GM21515 (cell line): ENCODE measurements at regions not wholly inside any gene's neighbourhood (a gene's known extent, or its start where the extent isn't known, plus 50 kb on each side); places are given as distances from the start of the nearest gene placed in this dataset.
"Not testable (repeated sequence)": the region's sequence is repeated elsewhere in the genome, so short reads cannot be mapped to it uniquely, and the experiment has no call there.

Experiments used
- ATAC-seq: cut with Tn5 transposase; IDR thresholded peaks from one replicate; pipeline ENCODE4 v1.9.1; 2021; ENCODE audit not compliant: unreplicated experiment

DNA sequence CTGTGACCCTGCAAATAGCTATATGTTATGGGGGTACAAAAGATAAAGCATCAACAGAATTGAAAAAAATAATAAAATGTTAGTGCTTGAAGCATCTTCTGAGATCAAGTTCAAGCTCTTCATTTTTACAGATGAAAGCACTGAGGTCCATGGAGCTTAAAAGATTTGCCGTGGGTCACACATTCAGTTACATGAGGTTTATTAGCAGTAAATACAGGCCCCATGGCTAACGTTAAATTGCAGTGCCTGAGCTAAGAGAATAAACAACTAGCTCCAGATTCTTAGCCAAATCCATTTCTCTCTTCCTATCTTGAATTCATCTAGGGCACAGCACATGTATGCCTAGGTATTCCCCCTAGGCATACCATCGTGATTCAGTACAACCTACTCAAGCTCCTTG, 2052.7 kb upstream of the C9orf72 start:
- ATAC-seq: no peak

DNA sequence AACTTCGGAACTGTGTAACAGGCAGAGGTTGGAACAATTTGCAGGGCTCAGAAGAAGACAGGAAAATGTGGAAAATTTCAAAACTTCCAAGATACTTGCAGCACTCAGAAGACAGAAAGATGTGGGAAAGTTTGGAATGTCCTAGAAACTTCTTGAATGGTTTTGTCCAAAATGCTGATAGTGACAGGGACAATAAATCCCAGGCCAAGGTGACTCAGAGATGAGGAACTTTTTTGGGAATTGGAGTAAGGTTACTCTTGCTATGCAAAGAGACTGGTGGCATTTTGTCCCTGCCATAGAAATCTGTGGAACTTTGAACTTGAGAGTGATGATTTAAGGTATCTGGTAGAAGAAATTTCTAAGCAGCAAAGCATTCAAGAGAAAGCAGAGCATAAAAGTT, 2055.6 kb upstream of the C9orf72 start:
- not testable (repeated sequence) for ATAC-seq

DNA sequence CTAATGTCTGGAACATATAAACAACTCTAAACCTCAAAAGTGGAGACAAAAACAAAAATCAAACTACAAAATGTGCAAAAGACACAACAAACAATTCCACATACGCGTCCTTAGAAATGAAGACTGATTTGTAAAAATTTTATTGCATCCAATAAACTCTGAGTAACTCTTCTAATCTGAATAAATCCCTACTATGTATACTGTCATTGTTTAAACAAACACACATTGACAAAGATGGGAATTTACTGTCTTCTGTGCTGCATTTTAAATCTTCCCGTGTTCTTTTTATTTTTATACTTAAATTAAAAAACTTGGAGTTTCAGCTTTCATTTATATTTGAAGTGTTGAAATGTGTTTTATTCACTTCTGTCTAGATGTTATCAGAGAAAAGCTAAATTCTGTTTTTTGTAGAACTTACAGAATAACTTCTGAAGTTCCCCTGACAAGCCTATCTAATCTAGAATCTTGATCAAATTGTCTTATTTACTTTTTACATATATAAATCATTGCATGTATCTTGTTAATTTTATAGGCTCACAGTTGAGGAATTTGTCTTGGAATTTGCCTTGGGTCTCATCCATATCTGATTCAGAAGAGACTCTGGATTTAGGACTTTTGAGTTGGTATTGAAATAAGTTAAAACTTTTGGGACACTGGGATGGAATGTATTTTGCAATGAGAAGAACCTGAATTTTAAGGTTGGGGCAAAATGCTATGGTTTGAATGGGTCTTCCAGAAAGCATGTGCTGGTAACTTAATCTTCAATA, 2064.4 kb upstream of the C9orf72 start:
- no peak for ATAC-seq

DNA sequence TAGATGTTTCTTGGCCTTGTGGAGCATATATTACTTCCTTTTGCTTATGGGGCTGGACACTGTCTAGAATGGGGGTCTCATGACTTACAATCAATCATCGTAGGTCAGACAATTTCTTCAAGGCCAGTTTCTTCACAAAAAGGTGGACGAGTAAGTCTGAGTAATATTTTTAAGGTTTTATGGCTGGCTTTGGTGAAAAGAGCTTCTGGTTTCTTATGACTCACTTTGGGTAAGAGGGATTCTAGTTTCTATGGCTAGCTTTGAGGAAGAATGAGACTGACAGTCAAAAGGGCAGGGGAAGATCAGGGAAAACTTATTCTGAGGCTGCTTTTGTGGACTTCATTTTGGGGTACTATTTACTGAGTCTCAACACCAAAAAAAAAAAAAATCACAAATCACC, 2067.2 kb upstream of the C9orf72 start:
- ATAC-seq: no peak

DNA sequence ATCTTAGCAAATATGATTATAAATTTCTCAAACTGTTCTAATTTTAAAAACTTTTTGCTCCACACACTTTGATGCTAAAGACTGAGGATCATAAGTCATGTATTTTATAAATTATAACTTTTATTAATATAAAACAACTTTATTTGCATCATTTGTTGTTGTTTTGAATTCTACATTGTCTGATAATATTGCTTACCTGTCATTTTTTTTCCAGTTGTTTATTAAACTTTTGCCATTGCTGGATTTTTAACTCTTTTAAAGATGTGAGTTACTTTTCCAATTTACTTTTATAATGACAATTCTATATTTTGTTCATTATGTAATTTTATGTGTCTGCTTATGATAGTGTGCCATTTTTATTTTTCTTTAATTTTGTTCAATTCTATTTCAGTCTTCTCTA, 2071.2 kb upstream of the C9orf72 start:
- no peak for ATAC-seq

DNA sequence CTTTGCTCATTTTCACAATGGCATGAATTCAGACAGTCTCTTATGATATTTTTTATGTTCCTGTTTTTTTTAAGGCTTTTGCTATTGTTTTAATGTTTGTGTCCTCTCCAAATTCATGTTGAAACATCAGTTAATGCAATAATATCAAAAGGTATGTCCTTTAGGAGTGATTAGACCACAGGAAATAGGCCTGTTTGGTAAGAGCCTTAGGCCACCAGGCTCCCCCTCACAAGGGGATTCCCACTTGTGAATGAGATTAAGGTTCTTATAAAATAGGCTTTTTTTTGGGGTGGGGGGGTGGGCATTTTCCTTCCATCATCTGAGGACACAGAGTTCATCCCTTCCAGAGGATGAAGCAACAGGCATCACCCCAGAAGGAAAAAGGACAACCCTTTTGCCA, 2074.2 kb upstream of the C9orf72 start:
- no peak for ATAC-seq

DNA sequence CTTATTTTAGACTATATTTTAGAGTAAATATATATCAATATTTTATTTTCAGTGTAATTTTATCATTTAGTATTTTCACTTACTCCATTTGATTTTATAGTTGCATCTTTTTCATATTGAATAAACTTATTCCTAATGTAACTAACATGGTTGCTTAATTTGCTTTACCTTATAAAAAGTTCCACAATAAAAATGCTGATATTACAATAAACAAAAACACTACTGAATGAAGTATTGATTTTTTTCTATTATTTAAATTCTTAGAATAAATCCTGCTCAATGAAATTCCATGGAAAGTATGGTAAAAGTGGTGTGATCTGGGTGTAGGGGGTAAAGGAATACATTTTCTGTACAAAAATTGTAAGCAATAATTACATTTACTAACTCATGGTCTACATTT, 2074.9 kb upstream of the C9orf72 start:
- ATAC-seq: no peak

DNA sequence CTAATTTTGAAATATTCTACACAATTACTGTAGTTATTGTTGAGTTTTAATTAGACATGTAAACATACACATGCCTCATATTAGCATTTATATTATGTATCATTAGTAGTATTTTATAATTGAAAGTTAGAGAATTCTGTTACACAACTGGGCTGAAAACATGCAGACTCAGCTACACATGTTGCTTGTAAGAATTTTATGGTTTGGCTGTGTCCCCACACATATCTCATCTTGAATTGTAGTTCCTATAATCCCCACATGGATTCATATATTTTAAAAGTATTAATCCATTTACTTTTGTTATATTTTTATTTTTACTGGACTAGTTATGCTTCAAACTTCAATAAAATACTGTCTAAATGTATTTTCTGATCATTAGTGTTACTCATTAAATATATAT, 2075.3 kb upstream of the C9orf72 start:
- no peak for ATAC-seq

DNA sequence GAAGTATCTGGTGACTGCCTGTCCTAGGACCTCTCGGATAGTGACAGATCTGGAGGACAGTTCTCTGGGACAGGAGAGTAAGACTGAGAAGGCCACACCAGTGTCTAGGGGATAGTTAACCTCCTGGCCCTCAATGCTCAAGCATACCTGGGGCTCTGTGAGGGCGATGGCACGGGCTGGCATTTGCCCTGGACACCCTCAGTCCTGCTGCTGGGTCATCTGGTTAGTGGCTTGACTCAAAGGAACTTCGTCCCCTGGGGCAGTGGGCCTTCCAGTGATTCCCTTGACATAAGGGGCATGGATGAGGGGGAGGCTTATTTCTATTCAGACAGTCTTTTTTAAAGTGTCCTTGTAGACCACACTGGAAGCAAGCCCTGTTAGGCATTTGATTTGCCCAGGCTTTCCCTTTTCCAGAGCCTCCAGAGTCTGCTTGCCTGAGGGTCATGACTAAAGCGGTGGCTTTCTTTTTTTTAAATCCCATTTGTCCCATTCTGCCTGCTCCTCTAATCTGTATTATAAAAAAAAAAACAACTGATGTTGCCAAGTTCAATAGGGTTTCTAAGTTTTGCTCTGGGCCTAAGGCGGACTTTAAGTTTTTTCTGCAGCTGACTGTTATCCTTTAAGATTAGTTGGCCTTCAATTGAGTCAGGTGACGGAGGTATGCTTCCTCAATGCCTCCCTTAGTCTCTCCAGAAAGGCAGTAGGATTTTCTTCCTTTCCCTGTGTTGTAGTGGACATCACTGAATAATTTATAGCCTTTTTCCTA, 2083.5 kb upstream of the C9orf72 start:
- no peak for ATAC-seq

DNA sequence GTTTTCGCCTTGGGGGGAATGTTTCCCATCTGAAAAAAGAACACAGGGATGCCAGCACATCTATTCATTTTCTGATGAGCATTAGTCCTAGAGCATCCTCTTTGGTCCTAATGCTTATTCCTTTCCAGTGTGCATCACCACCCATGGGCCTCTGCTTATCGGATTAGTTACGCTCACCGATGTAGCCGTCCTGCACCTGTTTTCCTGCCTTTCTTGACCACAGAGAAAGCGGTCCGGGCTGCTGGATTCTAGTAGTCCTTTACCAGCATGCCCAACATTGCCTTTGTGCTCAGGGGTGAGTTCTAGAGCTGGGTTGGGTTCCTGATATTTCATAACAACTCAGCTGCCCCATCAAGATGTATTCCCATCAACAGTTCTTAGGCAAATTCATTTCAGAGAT, 2084.5 kb upstream of the C9orf72 start:
- no peak for ATAC-seq

DNA sequence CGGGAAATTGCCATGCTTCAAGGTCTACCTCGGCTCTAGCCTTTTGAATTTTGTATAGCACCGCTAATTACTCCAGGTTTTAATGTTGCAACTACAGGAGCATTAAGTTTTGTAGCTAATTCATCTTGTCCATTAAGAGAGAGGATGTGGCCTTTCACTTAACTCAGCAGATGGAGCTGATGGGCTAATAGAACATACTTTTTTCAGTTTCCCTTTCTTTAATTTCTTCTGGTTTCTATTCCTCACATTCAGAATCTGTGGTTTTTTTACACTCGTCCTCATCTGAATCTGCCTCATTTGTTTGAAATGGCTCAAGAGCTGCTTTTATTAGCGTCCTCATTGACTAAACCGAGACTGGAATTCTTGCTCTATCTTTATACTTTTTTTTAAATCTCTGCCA, 2085.7 kb upstream of the C9orf72 start:
- ATAC-seq: no peak

DNA sequence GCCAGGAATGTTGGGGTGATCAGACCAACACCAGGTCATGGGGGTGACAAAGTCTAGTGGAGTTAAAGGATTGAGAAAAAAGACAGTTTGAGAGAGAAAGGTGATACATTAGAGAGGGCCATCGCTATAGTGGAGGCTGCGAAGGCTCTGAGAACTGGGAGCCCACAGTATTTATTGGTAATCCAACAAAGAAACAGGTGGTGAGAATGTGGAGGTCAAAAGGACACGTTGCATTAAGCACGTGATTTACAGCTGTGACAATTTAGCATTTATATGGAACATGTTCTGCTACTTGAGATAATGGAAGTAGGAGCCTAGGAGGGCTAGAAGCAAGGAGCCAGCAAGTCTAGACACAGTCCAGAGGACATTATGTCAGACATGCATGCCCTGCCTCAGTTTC, 2086.5 kb upstream of the C9orf72 start:
- no peak for ATAC-seq

DNA sequence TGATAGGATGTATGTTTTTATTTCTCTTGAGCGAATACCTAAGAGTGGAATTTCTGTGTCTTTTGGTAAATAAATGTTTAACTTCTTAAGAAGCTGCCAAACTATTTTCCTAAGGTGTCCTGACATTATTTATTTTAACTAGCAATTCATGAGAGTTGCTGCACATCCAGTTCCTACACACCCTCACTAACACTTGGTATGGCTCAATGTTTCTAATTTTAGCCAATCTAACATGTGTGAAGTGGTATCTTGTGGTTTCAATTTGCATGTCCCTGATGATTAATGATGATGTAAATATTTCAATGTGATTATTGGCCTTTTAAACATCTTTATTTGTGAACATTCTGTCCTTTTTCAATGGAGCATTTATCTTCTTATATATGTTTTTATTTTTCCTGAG, 2095.5 kb upstream of the C9orf72 start:
- no peak for ATAC-seq

DNA sequence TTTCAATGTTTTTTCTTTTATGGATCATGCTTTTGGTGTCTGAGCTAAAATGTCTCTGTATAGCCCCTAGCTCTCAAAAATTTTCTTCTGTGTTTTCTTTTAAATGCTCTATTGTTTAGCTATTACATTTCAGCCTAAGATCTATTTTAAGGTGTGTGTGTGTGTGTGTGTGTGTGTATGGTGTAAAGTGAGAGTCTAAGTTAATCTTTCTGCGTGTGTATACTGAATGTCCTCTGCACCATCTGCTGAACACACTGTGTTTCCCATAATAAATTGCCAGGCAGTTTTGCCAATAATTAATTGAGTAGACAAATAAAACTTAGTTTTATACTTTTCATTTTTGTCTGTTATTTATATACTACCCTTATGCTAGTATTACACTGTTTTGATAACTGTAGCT, 2096.3 kb upstream of the C9orf72 start:
- no peak for ATAC-seq

DNA sequence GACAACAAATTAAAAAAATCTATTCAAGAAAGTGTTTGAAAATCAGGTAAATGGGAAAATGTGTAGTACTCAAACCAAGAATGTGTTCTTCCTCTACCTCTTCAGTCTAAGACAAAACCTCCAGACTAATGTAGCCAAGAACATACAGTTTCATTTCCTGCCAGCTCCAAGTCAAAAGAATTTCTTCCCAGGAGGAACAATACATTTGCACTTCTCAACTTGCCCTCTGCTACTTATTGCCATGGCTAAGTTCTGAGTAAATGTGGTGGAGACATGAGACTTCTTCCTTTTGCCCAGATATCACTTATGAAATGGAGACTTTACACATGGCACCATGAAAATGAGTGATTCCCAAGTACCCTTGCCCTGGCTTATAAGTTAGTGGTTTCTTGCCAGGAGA, 2112.2 kb upstream of the C9orf72 start:
- ATAC-seq: no peak

DNA sequence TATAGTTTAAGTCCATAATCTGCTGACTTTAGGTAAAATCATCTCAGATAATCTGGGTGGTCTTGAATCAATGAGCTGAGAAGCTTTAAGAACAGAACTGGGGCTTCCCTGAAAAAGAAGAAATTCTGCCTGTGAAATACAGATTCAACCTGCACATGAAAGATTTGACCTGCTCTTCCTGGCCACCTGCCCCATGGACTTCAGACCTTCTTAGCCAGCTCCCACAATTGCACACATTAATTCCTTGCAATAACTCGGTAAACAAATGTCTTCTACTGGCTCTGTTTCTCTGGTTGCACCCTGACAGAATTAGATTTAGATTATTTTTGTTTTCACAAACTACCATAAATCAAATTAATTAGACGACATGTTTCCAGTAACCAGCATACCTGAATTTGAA, 2117.9 kb upstream of the C9orf72 start:
- no peak for ATAC-seq

DNA sequence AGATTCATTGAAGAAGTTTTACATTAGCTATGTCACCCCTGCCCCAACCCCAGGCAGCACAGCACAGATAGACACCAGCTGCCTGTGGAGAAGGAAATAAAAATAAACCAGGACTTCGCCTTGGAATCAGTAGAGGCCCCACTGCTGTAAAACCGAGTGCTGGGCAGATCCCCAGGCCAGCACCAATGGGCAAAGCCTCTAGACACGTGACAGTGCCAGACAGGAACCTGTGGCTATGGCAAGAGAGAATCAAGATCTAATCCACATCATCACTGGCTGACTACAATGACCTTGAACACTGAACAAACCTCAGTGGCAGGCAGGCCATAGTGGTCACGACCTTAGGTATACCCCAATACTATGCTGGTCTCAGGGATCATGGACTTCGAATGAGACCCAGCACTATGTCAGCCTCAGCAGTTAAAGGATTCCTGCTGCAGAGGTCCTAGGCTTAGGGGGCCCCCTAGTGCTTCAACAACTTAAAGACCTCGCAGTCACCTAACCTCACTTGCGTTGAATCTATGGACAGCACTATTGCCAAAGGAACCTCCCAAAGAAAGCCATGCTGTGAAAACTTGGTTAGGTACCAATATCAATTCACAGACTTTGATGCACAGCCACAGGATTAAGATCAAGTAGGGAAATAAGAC, 2118.6 kb upstream of the C9orf72 start:
- ATAC-seq: no peak

DNA sequence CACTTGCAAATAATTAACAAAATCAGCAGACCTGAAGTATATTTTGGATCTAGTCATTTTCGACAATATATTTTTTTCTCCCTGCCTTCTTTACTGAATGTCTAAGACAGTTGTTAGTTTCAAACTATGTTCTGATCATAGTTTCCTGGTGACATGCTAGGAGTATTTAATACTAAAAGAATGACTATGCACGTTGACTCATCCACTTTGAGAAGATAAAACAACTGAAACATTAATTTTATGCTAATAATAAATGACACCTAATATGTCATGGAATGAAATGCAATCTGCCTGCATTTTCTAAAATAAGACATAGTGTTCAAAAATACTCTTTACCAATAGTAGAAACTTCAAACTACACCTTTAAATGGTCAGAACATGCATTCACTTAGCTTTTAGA, 2123.7 kb upstream of the C9orf72 start:
- ATAC-seq: no peak

DNA sequence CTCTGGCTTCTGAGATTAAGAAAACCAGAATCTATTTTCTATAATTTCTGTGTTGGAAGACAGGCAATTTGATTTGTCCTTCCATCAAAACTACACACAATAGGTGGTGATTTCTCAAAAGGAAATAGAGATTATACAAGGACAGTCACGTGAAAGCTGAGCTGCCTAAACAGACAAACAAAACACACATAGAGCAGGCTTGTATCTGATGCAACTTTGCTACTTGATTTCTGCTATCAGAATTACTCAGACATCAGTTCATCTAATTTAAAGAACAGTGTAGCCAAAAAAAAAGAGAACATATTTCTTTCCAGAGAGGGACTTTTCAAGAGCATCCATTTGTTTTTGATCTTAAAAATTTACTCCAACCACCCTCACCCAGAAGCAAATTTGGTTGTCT, 2128.3 kb upstream of the C9orf72 start:
- no peak for ATAC-seq

DNA sequence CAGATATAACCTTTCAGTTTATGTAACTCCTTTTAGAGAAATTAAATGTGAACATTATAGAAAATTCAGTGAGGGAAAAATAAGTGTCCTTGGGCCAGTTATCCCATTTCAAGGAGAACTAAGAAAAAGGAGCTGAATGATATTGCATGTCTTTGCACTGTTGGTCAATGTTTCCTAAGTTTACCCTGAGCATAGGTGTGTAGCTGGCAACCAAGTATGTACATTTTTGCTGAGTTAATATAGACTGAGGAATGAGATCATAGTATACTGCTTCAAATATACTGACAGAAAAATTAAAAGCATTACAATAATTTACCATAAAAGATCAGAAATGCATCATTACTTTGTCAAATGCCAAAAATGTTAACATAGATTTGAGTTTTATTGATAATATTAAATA, 2128.7 kb upstream of the C9orf72 start:
- ATAC-seq: no peak

DNA sequence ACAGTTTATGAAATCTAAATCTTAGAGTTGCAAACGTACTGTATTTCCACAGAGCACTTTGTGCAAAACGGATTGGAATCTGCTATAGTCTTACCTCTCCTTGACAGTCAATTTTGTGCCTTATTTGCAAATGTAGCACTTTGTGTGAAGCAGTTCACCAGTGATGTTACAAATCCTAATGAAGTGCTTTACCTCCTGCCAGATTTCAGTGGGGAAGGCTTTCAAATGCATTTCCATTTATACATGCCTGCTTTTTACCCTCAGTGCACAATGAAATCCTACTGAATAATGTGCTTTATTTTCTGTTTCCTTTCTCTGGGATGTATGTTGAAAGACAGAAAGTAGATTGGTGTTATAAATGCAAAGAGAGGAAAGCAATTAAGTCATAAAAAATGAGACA, 2141.6 kb upstream of the C9orf72 start:
- no peak for ATAC-seq

DNA sequence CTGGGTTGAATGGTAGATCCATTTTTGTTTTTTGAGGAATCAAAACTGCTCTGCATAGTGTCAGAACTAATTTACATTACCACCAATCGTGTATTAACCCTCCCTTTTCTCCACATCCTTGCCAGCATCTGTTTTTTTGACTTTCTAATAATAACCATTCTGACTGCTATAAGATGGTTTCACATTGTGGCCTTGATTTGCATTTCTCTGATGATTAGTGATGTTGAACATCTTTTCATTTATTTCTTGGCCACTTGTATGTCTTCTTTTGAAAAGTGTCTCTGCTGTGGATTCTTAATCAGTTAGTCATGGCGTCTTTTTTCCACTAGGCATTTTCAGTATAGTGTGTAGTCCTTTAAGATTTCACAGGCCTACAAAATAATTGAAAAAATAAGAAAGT, 2144.3 kb upstream of the C9orf72 start:
- ATAC-seq: no peak
